ENCODE measurements at regions not wholly inside any gene's neighbourhood (a gene's known extent, or its start where the extent isn't known, plus 50 kb on each side); places are given as distances from the start of the nearest gene placed in this dataset.

GRCh38 chr20:42020316-42020715 is 402.1 kb upstream of the CHD6 start:
- in situ Hi-C loops (cut with MboI; ENCODE audit: low sequenced_read_pairs), result no loop called here

DNA sequence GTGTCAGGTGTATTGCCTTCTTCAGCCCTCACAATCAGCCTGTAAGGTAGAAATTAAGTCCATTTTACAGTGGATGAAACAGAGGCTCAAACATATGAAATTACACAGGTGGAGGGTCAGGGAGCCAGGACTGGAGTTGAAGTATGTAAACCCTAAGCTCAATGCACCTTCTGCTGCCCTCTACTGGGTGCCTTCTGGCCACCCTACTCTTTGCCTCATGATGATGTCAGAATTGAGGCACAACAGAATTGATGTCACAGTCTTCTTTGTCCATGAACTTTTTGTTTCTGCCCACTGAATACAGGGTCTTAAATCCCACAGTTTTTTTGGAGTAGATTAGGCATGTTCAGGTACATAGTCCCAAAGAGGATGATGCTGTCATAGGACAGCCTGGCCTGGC is 400.8 kb upstream of the CHD6 start:
- in situ Hi-C loops (cut with MboI; ENCODE audit: low sequenced_read_pairs), result no loop called here

DNA sequence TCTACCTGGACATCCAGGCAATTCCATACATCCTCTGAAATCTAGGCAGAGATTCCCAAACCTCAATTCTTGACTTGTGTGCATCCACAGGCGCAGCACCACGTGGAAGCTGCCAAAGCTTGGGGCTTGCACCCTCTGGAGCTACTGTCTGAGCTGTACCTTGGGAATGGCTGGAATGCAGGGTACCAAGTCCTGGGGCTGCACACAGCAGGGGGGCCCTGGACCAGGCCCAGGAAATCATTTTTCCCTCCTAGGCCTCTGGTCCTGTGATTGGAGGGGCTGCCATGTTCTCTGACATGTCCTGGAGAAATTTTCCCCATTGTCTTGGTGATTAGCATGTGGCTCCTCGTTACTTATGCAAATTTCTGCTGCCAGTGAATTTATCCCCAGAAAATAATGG is 391.9 kb upstream of the CHD6 start:
- in situ Hi-C loops (cut with MboI; ENCODE audit: low sequenced_read_pairs), result no loop called here

DNA sequence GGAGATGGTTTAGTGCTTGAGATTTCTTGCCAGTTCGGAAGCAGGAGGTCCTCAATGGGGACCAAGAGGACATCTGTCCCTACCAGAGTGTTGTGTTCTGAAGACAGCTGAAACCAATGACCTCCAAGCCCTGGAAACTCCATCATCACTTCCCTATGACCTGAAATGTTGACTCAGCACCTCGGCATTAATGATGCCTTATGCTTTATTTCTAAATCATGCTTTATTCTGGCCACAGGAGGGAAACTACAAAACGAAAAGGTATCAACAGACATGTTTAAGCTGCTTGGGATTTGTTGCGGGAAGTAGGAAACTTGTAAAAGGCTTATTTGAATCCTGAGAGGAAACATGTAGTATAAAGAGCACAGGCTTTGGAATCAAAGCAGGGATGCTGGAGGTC is 389.1 kb upstream of the CHD6 start:
- in situ Hi-C loops (cut with MboI; ENCODE audit: low sequenced_read_pairs), result no loop called here

- in situ Hi-C loops (cut with MboI; ENCODE audit: low sequenced_read_pairs), result no loop called here
These were observed 387.0 kb upstream of the CHD6 start for GRCh38 chr20:42005211-42005610.

- in situ Hi-C loops (cut with MboI; ENCODE audit: low sequenced_read_pairs), result no loop called here
These were observed 385.2 kb upstream of the CHD6 start for GRCh38 chr20:42003380-42003779.

DNA sequence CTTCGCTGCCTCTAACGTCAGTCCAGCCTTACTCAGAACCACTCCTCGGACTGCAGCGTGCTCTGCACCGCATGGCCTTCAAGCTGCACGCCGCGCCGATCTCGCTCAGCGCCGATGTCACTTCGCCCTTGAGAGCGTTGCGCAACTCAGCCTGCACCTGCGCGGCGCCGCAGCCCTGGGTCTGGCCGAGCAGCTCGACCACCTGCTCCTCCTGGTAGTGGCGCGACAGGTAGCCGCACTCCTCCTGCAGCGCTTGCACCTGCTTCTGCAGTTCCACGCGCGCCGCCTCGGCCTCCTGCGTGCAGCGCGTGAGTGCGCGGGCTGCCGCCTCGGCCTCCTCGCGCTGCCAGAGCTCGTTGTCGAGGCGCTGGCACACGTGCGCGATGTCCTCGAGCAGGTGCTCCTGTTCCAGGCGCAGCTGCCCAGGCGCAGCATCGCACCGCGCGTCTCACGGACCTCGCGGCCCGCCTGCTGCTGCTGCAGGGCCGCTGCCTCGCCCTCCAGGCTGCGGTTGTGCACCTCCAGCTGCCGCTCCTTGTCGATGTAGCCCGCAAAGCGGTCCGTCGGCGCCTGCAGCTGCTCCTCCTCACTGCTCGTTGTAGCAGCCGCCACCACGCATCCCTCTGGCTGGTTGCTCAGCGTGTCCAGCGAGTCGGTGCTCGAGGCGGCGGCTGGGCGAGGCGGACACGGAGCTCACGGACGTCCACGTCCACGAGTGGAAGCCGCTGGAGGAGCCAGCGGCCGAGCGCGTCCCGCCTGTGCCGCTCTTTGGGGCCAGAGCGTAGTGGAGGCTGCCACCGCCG is 380.6 kb upstream of the CHD6 start:
- in situ Hi-C loops (cut with MboI; ENCODE audit: low sequenced_read_pairs), result no loop called here

DNA sequence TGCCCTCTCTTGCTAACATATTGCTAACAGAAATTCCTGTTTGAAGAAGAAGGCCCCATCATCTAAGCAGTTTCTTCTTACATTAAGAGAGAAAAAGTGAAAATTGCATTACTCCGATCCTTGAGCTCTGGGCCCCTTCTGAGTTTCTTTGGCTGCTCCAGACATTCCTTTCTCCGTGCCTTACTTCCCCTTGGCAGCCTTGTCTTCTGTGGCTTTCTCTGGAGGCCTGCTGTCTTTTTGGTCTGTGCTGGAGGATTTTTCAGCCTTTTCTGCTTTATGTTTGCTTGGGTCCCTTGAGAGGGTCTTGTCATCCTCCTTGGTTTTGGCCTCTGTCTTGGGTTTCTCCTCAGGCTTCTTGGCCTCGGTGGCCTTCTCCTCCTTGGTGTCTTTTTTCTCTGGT is 378.8 kb upstream of the CHD6 start:
- in situ Hi-C loops (cut with MboI; ENCODE audit: low sequenced_read_pairs), result no loop called here

DNA sequence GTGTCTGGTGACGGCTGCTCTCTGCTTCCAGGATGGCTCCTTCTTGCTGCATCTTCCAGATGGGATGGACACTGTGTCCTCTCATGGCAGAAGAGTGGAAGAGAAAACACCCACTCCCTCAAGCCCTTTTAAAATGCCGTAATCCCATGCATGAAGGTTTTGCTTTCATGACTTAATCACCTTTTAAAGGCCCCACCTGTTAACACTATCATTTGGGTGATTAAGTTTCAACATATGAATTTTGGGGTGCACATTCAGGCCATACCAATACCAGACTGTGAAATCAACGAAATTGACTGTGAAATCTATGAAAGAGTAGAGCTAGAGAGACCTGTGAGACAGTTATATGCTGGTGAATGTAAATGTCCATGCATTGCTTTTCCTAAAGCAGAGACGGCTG is 374.3 kb upstream of the CHD6 start:
- in situ Hi-C loops (cut with MboI; ENCODE audit: low sequenced_read_pairs), result no loop called here

DNA sequence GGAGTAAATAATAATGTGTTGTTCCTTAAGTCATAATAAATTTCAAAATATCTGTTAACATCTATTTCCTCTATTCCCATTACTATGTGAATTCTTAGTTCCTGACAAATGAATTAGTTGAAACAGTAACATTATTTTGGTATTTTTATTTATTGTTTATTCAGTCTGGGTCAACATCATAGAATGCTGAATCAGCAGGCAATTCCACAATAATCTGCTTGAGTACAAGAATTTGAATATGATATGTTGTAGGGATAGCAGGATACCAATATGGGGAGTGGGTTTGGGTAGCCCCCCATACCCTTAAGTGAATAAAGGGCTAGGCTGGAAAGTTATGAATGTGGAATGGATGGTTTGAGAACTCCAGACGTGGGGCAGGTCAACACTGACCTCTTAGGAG is 373.2 kb upstream of the CHD6 start:
- in situ Hi-C loops (cut with MboI; ENCODE audit: low sequenced_read_pairs), result no loop called here

GRCh38 chr20:41989935-41990635 is 371.9 kb upstream of the CHD6 start:
- in situ Hi-C loops (cut with MboI; ENCODE audit: low sequenced_read_pairs), result no loop called here

- in situ Hi-C loops (cut with MboI; ENCODE audit: low sequenced_read_pairs), result no loop called here
These were observed 371.0 kb upstream of the CHD6 start for GRCh38 chr20:41989039-41989679.

DNA sequence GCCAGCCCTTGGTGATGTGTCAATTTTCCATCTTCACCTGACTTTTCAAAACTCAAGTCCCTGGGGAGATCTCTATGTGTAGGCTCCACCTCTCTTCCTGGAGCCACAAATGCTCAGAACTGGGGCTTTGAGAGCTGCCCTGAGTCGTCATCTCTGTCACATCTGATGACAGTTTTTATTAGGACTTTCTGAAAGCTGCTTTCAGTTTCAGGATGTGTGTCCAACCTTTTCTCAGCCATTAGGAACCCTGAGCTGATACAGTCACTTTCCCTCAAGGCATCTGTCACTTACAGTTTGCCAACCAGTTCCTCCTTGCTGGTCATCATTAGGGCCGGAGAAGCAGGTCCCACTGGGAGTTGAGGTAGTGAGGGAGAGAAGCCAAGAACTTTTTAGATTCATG is 365.9 kb upstream of the CHD6 start:
- in situ Hi-C loops (cut with MboI; ENCODE audit: low sequenced_read_pairs), result no loop called here

GRCh38 chr20:41983159-41983558 is 365.0 kb upstream of the CHD6 start:
- in situ Hi-C loops (cut with MboI; ENCODE audit: low sequenced_read_pairs), result no loop called here

DNA sequence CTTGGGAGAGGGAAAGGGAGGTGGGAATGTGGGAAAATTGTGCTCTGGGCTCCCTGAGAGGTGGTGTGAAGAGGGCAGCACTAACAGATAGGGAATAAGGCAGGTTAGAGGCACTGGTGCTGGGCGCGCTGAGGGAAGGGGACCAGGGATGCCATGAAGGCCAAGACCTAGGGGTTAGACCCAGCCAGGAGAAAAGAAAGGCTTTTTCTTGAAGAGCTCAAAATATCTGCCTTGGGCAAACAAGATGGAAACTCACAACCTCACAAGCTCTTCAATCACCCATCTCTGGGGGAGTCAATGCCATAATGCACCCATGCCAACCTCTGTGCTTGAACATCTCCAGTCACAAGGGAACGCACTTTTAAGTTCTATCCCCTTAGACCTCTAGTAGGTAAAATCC is 363.6 kb upstream of the CHD6 start:
- in situ Hi-C loops (cut with MboI; ENCODE audit: low sequenced_read_pairs), result no loop called here

- in situ Hi-C loops (cut with MboI; ENCODE audit: low sequenced_read_pairs), result no loop called here
These were observed 360.7 kb upstream of the CHD6 start for GRCh38 chr20:41978875-41979274.

DNA sequence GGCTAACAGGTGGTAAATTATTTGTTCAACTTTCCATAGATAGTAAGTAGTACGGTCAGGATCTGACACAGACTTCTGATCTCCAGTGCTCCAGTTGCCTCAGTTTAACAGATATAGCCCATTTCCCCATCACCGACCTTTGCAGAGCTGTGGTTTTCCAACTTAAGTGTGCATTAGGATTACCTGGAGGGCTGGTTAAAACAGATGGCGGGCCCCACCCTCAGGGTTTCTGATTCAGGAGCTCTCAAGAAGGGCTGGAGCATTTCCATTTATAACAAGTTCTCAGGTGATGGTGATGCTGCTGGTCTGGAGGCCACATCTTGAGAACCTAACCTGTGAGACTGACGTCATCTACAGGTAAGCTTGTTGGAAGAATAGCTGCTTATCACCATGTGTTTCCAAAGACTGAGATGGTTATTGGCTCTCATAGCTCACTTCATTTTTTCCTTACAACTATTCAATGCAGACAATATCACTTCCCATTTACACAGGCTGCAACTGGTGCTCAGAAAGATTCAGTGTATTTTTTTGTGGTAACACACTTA is 360.1 kb upstream of the CHD6 start:
- in situ Hi-C loops (cut with MboI; ENCODE audit: low sequenced_read_pairs), result no loop called here

DNA sequence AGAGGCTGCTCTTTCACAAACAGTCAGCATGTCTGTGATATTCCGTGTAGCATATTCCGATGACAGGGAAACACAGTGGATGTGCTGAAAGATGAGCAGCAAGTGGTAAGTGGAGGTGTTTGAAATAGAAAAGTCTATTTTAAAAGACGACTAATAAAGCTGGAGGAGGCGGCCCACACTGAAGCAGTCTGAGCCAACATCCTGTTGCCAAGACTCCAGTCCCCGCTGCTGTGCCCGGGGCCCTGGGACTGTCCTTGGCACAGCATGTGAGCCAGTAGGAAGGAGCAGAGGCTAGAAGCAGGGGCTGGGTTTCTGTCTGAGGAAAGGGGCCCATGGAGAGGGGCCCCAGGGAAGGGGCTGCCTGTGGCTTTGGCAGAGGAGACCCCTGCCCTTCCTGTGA is 351.5 kb upstream of the CHD6 start:
- in situ Hi-C loops (cut with MboI; ENCODE audit: low sequenced_read_pairs), result no loop called here

GRCh38 chr20:41960166-41960565 is 342.0 kb upstream of the CHD6 start:
- in situ Hi-C loops (cut with MboI; ENCODE audit: low sequenced_read_pairs), result no loop called here

- in situ Hi-C loops (cut with MboI; ENCODE audit: low sequenced_read_pairs), result no loop called here
These were observed 340.2 kb upstream of the CHD6 start for GRCh38 chr20:41958391-41958790.

DNA sequence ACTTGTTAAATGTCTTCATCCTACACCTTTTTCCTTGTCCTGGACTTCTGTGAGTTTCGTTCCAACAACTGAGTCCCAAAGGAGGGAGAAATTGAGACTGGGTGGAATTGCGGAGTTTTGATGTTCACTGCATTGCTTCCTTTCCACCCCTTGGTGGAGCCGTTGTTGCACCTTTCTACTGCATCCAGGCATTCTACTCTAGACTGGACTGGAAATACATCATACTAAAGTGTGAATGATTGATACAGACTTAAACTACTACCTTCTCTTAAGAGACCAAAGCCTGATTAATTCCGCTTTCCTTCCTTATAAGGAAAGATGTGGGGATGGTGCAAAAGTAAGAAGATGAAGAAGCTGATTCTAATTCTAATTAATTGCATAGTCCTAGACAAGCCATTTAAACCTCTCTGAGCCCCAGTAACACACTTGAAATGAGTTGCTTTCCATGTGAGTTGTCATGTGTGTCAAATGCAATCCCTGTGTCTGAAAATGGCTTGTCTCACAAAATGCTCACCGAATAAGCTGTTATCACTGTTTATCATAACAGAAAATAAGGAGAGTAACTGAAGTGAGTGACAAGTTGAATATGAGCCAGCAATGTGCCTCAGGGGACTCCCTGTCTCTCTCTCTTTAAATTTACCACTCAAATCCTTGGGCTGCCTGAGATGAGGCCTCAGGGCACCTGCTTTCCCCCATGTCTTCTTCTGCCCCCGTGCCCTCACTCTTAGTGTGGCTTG is 338.3 kb upstream of the CHD6 start:
- in situ Hi-C loops (cut with MboI; ENCODE audit: low sequenced_read_pairs), result no loop called here

Measured in HL-60/S4 treated with phorbol 12-myristate 13-acetate at 8.2 ng/mL for 4 days and 3 days (cell line).